ENCODE measurements at regions not wholly inside any gene's neighbourhood (a gene's known extent, or its start where the extent isn't known, plus 50 kb on each side); places are given as distances from the start of the nearest gene placed in this dataset.

DNA sequence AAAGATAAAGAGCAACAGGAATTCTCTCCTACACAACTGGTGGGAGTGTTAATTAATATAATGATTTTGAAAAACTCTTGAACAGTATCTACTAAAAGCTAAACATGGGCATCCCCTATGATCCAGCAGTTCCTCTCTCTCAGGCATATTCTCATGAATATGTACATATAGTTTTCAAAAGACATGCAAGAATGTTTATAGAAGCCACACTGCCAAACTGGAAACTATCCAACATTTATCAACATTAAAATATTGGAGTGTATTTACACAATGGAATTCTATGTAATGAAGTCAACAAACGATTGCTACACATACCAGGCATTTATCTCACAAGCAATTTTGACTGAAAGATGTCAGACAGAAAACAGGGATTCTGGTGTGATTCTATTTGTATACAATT, 404.5 kb upstream of the ANKRD30A start:
- no peaks in the 10 kb centered on the region for H3K4me1 ChIP-seq (ENCODE audit: control insufficient read depth, insufficient read depth, low read length)
- no peaks in the 10 kb centered on the region for H3K9me3 ChIP-seq (ENCODE audit: control insufficient read depth, low read length)
- no peaks in the 10 kb centered on the region for H3K27me3 ChIP-seq (ENCODE audit: control insufficient read depth, insufficient read depth, low read length)
- no peak overlapping the region for H3K4me3 ChIP-seq (ENCODE audit: low read length)
- no peaks in the 10 kb centered on the region for H3K36me3 ChIP-seq (ENCODE audit: control insufficient read depth, insufficient read depth, low read length)
- no peak overlapping the region for H3K9ac ChIP-seq (ENCODE audit: low read length)

DNA sequence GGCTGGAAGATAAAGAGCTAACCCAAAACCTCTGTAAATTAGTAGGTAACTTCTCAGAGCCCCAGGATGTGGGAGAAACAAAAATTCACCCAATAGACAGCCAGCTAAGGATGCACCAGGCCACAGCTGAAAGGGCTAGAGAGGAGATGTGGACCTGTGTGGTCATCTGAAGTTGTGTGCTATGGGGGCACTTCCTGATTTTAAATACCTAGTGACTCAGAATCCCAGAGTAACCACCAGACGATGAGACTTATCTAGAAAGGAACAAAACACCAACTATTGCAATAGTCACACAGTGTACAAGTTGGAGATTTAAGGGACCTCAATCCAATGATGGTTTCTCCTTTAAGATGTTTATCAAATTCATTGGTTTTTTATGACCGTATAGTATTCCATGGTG, 408.3 kb upstream of the ANKRD30A start:
- H3K36me3 ChIP-seq (ENCODE audit: control insufficient read depth, insufficient read depth, low read length), result no peaks in the 10 kb centered on the region
- H3K4me3 ChIP-seq (ENCODE audit: low read length), result no peak overlapping the region
- H3K9ac ChIP-seq (ENCODE audit: low read length), result no peak overlapping the region

DNA sequence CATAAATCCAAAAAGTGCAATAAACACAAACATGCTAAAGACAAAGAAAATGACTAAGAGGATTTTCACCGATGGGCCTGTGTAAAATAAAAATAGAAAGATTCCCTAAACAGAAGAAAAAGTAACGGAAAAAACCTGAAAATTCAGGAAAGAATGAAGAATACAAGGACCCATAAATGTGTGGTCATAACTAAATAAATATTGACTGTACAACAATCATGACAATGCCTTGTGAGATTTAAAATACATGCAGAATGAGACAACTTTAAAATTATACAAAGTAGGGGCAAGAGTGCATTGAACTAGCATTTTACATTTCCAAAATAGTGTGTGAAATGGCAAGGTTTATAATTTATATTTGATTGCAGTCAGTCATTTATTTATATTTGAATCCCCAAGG, 409.1 kb upstream of the ANKRD30A start:
- H3K4me3 ChIP-seq (ENCODE audit: low read length), result no peak overlapping the region
- no peaks in the 10 kb centered on the region for H3K9me3 ChIP-seq (ENCODE audit: control insufficient read depth, low read length)
- no peaks in the 10 kb centered on the region for H3K36me3 ChIP-seq (ENCODE audit: control insufficient read depth, insufficient read depth, low read length)
- H3K27me3 ChIP-seq (ENCODE audit: control insufficient read depth, insufficient read depth, low read length), result no peaks in the 10 kb centered on the region
- no peaks in the 10 kb centered on the region for H3K4me1 ChIP-seq (ENCODE audit: control insufficient read depth, insufficient read depth, low read length)
- H3K9ac ChIP-seq (ENCODE audit: low read length), result no peak overlapping the region

More for the DNA sequence above, 408.3 kb upstream of the ANKRD30A start:
- H3K4me1 ChIP-seq (ENCODE audit: control insufficient read depth, insufficient read depth, low read length), result no peaks in the 10 kb centered on the region
- no peaks in the 10 kb centered on the region for H3K27me3 ChIP-seq (ENCODE audit: control insufficient read depth, insufficient read depth, low read length)
- no peaks in the 10 kb centered on the region for H3K9me3 ChIP-seq (ENCODE audit: control insufficient read depth, low read length)

DNA sequence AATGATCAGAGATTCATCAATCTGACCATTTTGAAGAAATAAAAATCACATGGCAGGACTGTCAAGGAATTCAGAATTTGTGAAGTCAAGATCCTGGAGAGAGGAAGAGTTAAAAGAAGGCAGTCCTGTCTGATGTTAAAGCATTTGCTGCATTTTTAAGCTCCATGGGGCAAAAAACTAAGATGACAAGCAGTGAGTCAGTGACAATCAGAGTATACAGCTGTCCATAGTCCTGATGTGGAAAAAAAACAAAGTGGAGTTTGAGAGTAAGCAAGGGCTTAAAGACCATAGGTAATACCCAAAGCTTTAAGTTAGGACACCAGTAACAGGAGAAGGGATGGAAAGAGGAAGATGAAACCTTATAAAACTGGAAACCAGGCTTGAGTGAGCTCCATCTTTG, 412.7 kb upstream of the ANKRD30A start:
- Histone ChIP-seq H3K4me1 (ENCODE audit: control insufficient read depth, insufficient read depth, low read length) (no peaks in the 10 kb centered on the region), H3K36me3 (ENCODE audit: control insufficient read depth, insufficient read depth, low read length) (no peaks in the 10 kb centered on the region), H3K9ac (ENCODE audit: low read length) (no peak overlapping the region), H3K9me3 (ENCODE audit: control insufficient read depth, low read length) (no peaks in the 10 kb centered on the region), H3K27me3 (ENCODE audit: control insufficient read depth, insufficient read depth, low read length) (no peaks in the 10 kb centered on the region), H3K4me3 (ENCODE audit: low read length) (no peak overlapping the region)

DNA sequence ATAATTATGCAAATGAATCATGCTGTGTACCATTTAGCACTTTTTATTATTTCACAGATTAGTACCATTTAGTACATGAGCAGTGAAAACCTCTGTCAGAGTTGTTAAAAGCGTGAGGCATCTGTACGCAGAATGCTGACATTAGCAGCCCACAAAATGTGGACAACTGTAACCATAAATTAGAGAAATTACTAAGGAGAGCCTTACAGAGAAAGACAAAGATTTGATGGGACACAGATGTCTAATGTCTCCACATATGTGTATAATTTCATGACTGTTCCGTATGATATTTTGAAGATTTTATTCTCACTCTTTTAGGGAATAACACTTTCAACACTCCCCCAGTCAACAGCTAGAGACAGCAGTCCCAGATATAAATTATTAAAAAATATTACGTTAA, 414.0 kb upstream of the ANKRD30A start:
- Histone ChIP-seq H3K4me1 (ENCODE audit: control insufficient read depth, insufficient read depth, low read length) (no peaks in the 10 kb centered on the region), H3K27me3 (ENCODE audit: control insufficient read depth, insufficient read depth, low read length) (no peaks in the 10 kb centered on the region), H3K36me3 (ENCODE audit: control insufficient read depth, insufficient read depth, low read length) (no peaks in the 10 kb centered on the region), H3K9ac (ENCODE audit: low read length) (no peak overlapping the region), H3K9me3 (ENCODE audit: control insufficient read depth, low read length) (no peaks in the 10 kb centered on the region), H3K4me3 (ENCODE audit: low read length) (no peak overlapping the region)

DNA sequence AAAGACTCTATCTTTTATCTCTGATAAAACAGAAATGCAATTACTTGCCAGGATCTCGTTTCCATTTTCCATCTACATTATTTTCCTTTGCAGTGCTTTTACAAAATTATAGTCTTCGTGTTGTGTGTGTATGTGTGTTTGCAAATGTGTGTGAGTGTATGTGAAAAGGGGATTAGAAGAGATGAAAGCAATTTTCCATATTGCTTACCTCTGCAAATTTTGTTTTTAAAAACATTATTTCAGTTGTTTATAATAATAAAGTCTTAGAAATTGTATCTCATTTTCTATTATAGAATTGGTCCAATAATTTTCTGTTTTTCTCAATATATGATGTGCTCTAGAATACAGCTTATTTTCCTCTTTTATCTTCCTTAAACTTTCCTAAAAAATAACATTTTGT, 421.3 kb upstream of the ANKRD30A start:
- H3K9ac ChIP-seq (ENCODE audit: low read length), result no peak overlapping the region
- H3K27me3 ChIP-seq (ENCODE audit: control insufficient read depth, insufficient read depth, low read length), result no peaks in the 10 kb centered on the region
- H3K36me3 ChIP-seq (ENCODE audit: control insufficient read depth, insufficient read depth, low read length), result no peaks in the 10 kb centered on the region
- no peaks in the 10 kb centered on the region for H3K4me1 ChIP-seq (ENCODE audit: control insufficient read depth, insufficient read depth, low read length)
- no peaks in the 10 kb centered on the region for H3K9me3 ChIP-seq (ENCODE audit: control insufficient read depth, low read length)
- no peak overlapping the region for H3K4me3 ChIP-seq (ENCODE audit: low read length)

DNA sequence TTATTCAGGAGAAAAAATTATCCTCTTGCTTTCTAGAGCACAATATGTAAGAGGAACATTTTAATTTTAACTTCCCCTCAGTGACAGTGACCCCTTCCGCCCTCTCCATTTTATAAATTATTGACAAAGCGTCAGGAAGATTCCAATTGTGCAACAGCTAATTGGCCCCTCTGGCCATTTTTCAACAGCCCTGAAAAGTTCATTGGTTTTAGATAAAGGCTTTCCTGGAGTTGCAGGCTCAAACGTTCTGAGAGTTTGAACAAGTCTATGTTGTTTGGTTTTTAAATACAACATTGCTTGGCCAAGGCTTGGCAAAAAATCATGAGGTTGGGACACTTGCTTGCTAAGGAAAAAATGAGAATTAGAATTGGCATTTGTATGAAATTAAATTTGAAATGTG, 422.2 kb upstream of the ANKRD30A start:
- Histone ChIP-seq H3K27me3 (ENCODE audit: control insufficient read depth, insufficient read depth, low read length) (no peaks in the 10 kb centered on the region), H3K4me3 (ENCODE audit: low read length) (no peak overlapping the region), H3K9me3 (ENCODE audit: control insufficient read depth, low read length) (no peaks in the 10 kb centered on the region), H3K9ac (ENCODE audit: low read length) (no peak overlapping the region), H3K36me3 (ENCODE audit: control insufficient read depth, insufficient read depth, low read length) (no peaks in the 10 kb centered on the region), H3K4me1 (ENCODE audit: control insufficient read depth, insufficient read depth, low read length) (no peaks in the 10 kb centered on the region)

DNA sequence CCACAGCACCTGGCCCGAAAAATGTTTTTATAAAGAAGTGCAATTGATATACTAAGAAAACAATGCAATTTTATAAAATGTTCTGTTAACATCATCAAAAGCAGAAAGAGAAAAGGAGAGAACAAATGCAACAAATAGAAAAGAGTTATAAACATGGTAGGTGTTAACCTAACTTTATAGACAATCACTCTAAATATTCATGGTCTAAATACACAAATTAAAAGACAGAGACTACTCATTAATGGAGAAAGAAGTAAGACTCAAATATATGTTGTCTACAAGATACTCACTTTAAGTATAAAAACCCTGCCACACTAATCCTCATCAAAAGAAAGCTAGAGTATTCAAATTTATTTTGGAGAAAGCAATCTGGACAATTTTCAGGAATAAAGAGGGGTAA, 425.3 kb upstream of the ANKRD30A start:
- H3K4me1 ChIP-seq (ENCODE audit: control insufficient read depth, insufficient read depth, low read length), result no peaks in the 10 kb centered on the region
- no peak overlapping the region for H3K4me3 ChIP-seq (ENCODE audit: low read length)
- no peaks in the 10 kb centered on the region for H3K36me3 ChIP-seq (ENCODE audit: control insufficient read depth, insufficient read depth, low read length)
- no peaks in the 10 kb centered on the region for H3K27me3 ChIP-seq (ENCODE audit: control insufficient read depth, insufficient read depth, low read length)
- H3K9me3 ChIP-seq (ENCODE audit: control insufficient read depth, low read length), result no peaks in the 10 kb centered on the region
- H3K9ac ChIP-seq (ENCODE audit: low read length), result no peak overlapping the region

DNA sequence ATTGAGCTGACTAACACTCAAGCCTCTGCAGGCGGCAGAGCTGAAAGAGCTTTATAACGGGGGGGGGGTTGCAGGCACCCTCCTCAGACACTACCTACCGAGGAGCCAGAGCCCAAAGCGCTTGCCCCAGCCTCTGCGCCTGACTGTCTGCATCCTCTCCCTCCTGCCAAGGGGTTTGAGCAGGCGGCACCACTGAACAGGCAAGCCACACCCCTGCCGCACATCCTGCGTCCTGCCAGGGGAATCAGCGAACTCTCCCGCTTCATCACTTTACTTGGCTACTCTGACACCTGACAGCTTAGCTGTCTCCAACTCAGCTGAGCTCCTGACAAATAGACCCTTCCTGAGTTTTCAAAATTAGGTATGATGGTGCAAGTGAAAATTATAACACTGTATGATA, 432.6 kb upstream of the ANKRD30A start:
- Histone ChIP-seq H3K9me3 (ENCODE audit: control insufficient read depth, low read length) (no peaks in the 10 kb centered on the region), H3K36me3 (ENCODE audit: control insufficient read depth, insufficient read depth, low read length) (no peaks in the 10 kb centered on the region), H3K9ac (ENCODE audit: low read length) (no peak overlapping the region), H3K27me3 (ENCODE audit: control insufficient read depth, insufficient read depth, low read length) (no peaks in the 10 kb centered on the region), H3K4me3 (ENCODE audit: low read length) (no peak overlapping the region), H3K4me1 (ENCODE audit: control insufficient read depth, insufficient read depth, low read length) (no peaks in the 10 kb centered on the region)

DNA sequence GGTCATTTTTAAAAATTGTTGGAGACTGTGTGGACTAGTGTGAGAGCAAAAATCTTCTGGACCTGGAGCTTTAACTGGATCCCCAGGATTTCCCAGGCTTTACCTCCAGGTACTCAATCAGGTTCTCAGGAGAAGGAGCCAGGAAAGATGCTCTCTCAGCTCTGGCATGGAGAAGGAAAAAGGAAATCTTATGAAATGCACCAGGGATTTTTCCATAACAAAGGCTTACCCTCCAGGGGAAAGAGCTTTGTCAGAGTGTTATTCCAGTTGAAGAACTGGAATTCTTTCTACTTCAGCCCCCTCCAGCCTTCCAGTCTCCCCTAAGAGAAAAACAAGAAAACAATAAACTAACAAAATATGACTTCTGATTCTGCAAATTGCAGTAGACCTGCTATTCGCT, 436.7 kb upstream of the ANKRD30A start:
- H3K36me3 ChIP-seq (ENCODE audit: control insufficient read depth, insufficient read depth, low read length), result no peaks in the 10 kb centered on the region
- no peaks in the 10 kb centered on the region for H3K9me3 ChIP-seq (ENCODE audit: control insufficient read depth, low read length)
- H3K4me3 ChIP-seq (ENCODE audit: low read length), result no peak overlapping the region
- H3K4me1 ChIP-seq (ENCODE audit: control insufficient read depth, insufficient read depth, low read length), result no peaks in the 10 kb centered on the region
- no peak overlapping the region for H3K9ac ChIP-seq (ENCODE audit: low read length)
- no peaks in the 10 kb centered on the region for H3K27me3 ChIP-seq (ENCODE audit: control insufficient read depth, insufficient read depth, low read length)

DNA sequence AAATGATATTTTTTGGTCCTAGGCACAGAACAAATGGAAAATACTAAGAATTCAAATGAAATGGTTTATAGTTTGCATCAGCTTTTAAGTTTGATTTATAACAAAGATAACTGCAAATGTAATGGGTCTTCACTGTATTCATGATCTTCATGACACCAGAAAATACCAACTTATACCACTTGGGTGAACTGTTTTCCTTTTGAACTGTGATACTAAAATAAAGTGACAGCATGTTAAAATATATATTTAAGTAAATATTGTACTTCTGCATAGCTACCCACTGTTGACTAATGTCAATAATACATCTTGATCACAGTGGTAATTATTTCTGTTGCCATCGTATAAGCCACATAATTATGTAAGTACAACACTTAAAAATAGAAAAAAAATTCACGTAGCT, 442.0 kb upstream of the ANKRD30A start:
- no peak overlapping the region for H3K9ac ChIP-seq (ENCODE audit: low read length)
- no peaks in the 10 kb centered on the region for H3K9me3 ChIP-seq (ENCODE audit: control insufficient read depth, low read length)
- no peak overlapping the region for H3K4me3 ChIP-seq (ENCODE audit: low read length)
- H3K36me3 ChIP-seq (ENCODE audit: control insufficient read depth, insufficient read depth, low read length), result no peaks in the 10 kb centered on the region
- no peaks in the 10 kb centered on the region for H3K27me3 ChIP-seq (ENCODE audit: control insufficient read depth, insufficient read depth, low read length)
- no peaks in the 10 kb centered on the region for H3K4me1 ChIP-seq (ENCODE audit: control insufficient read depth, insufficient read depth, low read length)

DNA sequence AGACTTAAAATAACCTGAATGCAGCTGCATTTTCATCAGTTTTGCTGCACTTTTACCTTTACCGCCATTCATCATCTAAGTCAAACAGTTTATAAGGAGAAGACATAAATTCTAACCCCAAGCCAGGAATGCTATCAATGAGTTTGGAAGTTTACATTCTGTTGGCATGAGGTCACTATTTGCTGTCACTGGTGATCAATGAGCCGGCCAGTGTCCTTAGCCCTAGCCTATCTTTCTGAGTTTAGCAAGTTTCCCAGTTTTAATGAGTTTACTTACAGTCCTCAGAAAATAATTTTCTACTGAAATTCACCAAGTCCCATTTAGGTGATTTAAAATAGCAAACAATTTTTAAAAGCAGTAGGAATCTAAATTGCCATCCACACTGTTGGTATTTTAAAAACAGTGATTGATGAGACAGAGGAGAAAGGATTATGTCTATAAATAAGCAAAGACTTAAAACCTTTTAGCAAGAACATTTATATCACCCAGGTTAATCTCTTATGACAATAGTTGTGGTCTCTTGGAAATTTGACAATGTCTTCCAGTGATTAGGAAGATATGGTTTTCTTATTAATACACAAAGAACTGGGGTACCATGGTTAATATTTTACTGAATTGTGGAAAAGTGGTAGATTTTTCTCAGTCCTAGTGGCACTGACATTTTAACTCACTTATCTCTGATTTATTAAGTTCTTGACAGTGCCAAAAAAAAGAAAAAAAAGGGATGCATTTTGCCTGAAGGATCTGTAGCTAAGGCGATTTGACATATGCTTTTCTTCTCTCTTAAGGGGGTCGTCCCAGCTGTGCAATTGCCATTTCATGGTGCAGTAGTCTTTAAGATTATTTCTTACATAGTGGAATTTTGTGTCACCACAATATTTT, 443.4 kb upstream of the ANKRD30A start:
- H3K36me3 ChIP-seq (ENCODE audit: control insufficient read depth, insufficient read depth, low read length), result no peaks in the 10 kb centered on the region
- H3K9me3 ChIP-seq (ENCODE audit: control insufficient read depth, low read length), result no peaks in the 10 kb centered on the region
- H3K27me3 ChIP-seq (ENCODE audit: control insufficient read depth, insufficient read depth, low read length), result no peaks in the 10 kb centered on the region
- no peak overlapping the region for H3K9ac ChIP-seq (ENCODE audit: low read length)
- no peaks in the 10 kb centered on the region for H3K4me1 ChIP-seq (ENCODE audit: control insufficient read depth, insufficient read depth, low read length)
- H3K4me3 ChIP-seq (ENCODE audit: low read length), result no peak overlapping the region

DNA sequence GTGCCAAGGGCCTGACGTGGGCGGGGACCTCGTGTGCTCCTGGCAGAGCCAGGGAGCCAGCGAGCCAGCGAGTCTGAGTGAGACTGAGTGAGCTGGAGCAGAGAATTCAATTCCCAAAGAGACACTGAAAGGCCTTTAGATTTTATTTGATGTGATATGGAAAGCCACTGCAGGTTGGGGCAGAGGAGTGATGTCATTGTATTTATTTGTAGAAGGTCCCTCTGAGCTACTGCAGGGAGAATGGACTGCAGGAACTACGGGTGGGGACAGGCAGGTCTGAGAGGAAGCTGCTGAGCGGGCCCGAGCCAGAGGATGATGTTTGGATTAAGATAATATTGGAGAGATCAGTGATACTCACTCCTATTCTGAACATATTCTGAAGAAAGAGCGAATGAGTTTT, 445.8 kb upstream of the ANKRD30A start:
- H3K36me3 ChIP-seq (ENCODE audit: control insufficient read depth, insufficient read depth, low read length), result no peaks in the 10 kb centered on the region
- no peaks in the 10 kb centered on the region for H3K4me1 ChIP-seq (ENCODE audit: control insufficient read depth, insufficient read depth, low read length)
- H3K9ac ChIP-seq (ENCODE audit: low read length), result no peak overlapping the region
- H3K27me3 ChIP-seq (ENCODE audit: control insufficient read depth, insufficient read depth, low read length), result no peaks in the 10 kb centered on the region
- H3K4me3 ChIP-seq (ENCODE audit: low read length), result no peak overlapping the region
- no peaks in the 10 kb centered on the region for H3K9me3 ChIP-seq (ENCODE audit: control insufficient read depth, low read length)
